Thyroid gland (tissue), 4 donors: ENCODE measurements at regions not wholly inside any gene's neighbourhood (a gene's known extent, or its start where the extent isn't known, plus 50 kb on each side); places are given as distances from the start of the nearest gene placed in this dataset.
"Not testable (repeated sequence)": the region's sequence is repeated elsewhere in the genome, so short reads cannot be mapped to it uniquely, and the experiment has no call there.

Experiments used
- DNase-seq, 2 donors: peaks; one replicate each; pipeline ENCODE4 v3.0.0-alpha.2; 2019
- H3K27ac ChIP-seq, 3 donors: fragments of 200-600 bp; sonication (generic); 1 replicate in 2 of 3; 2 replicates in 1 of 3; pipeline ENCODE4 v1.5.1; 2016 to 2019; ENCODE audit warnings: mild to moderate bottlenecking in 1 of 3, moderate library complexity in 1 of 3
- H3K27me3 ChIP-seq: fragments of 200-600 bp; sonication (generic); one replicate; pipeline ENCODE4 v1.5.1; 2019
- H3K36me3 ChIP-seq, 2 donors: fragments of 200-600 bp; sonication (generic); one replicate each; pipeline ENCODE4 v1.5.1; 2016 to 2019
- H3K4me1 ChIP-seq, 2 donors: fragments of 200-600 bp; sonication (generic); one replicate each; pipeline ENCODE4 v1.5.1; 2017 to 2019
- H3K4me3 ChIP-seq, 3 donors: fragments of 200-600 bp; sonication (generic); replicated peaks in 1 of 3; 1 replicate in 2 of 3; 2 replicates in 1 of 3; pipeline ENCODE4 v1.5.1; 2016; ENCODE audit warnings: mild to moderate bottlenecking in 1 of 3
- H3K9me3 ChIP-seq: fragments of 200-600 bp; sonication (generic); one replicate; pipeline ENCODE4 v1.5.1; 2017
- CTCF ChIP-seq, 6 experiments: fragments of 200-600 bp in 3 of 6; fragments of 450-650 bp in 3 of 6; sonication (generic) in 3 of 6; IDR thresholded peaks; one replicate each; pipeline ENCODE4 v1.5.1; 2016 to 2019; ENCODE audit warnings: antibody characterized with exemption in 6 of 6, mild to moderate bottlenecking in 2 of 6, inconsistent platforms in 1 of 6, moderate library complexity in 1 of 6
- POLR2A ChIP-seq, 2 donors: fragments of 450-650 bp; IDR thresholded peaks; one replicate each; pipeline ENCODE4 v1.6.1; 2017; ENCODE audit warnings: antibody characterized with exemption in 2 of 2, mild to moderate bottlenecking in 2 of 2, moderate library complexity in 1 of 2
- WGBS, 2 donors: methylation state at CpG; one replicate each; pipeline ENCODE4 v1.1.5; 2017; 5-methylcytosine and 5-hydroxymethylcytosine counted together
- intact Hi-C: fragments of 100-400 bp; cut with DNase I; formaldehyde crosslinking; loops from one replicate; pipeline ENCODE4 v1.15.1; 2023

GRCh38 chr20:5667705-5668528, 57.1 kb upstream of the GPCPD1 start:
- no peaks in the 10 kb centered on the region for H3K36me3 ChIP-seq
- H3K9me3 ChIP-seq = no peaks in the 10 kb centered on the region
- DNase-seq = no peak
- H3K27ac ChIP-seq = no peak overlapping the region
- intact Hi-C loops = no loop called here
- no peak overlapping the region for H3K4me3 ChIP-seq
- WGBS, 2 donors = 89 to 90% methylated on average over 4 of the region's 4 CpGs
- H3K27me3 ChIP-seq = no peaks in the 10 kb centered on the region
- peaks cover 0 to 2% of the 10 kb centered on the region in 2 donors for H3K4me1 ChIP-seq
- no peak for TF ChIP-seq CTCF (IDR thresholded peaks at IDR 0.05)
- no peak for TF ChIP-seq POLR2A (IDR thresholded peaks at IDR 0.05)

DNA sequence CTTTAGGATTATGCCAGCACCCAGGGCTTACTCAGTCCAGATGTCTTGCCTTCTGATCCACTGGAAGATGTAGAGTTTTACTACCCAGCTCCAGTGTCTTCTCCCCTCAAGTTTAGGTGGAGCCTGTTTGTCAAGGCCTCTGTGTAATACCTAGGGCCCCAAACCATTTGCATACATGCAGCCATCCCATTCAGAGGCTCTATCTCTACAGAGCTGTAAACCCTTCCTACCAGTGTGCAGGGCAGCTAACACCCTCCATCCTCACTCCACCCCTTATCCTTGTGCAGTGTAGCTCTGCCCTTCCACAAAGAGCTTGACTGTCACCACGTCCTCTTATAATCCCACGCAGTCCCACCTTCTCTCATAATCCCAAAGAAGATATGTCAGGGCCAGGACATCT, 54.6 kb upstream of the GPCPD1 start:
- 96 to 98% methylated on average over 2 of the region's 2 CpGs for WGBS, 2 donors
- no peak overlapping the region for H3K4me3 ChIP-seq
- no peaks in the 10 kb centered on the region for H3K27me3 ChIP-seq
- no peak overlapping the region for H3K27ac ChIP-seq
- intact Hi-C loops = no loop called here
- no peak for TF ChIP-seq POLR2A (IDR thresholded peaks at IDR 0.05)
- peaks cover 2 to 3% of the 10 kb centered on the region in 2 donors for H3K4me1 ChIP-seq
- no peaks in the 10 kb centered on the region for H3K9me3 ChIP-seq
- DNase-seq = no peak
- H3K36me3 ChIP-seq = no peaks in the 10 kb centered on the region

GRCh38 chr20:5663396-5663795, 52.6 kb upstream of the GPCPD1 start:
- 66 to 76% methylated on average over 5 of the region's 5 CpGs for WGBS, 2 donors
- TF ChIP-seq POLR2A (IDR thresholded peaks at IDR 0.05) (no peak), CTCF (IDR thresholded peaks at IDR 0.05) (no peak)
- DNase-seq = no peak
- no peaks in the 10 kb centered on the region for H3K27me3 ChIP-seq
- intact Hi-C loops = no loop called here
- no peak overlapping the region for H3K4me3 ChIP-seq
- H3K9me3 ChIP-seq = no peaks in the 10 kb centered on the region
- H3K4me1 ChIP-seq = peaks cover 19 to 21% of the 10 kb centered on the region in 2 donors
- peak overlapping the region in 1 of 3 donors; percentile 8 for H3K27ac ChIP-seq
- H3K36me3 ChIP-seq = no peaks in the 10 kb centered on the region

GRCh38 chr20:5662769-5663168, 52.0 kb upstream of the GPCPD1 start:
- H3K4me1 ChIP-seq = peaks cover 25 to 28% of the 10 kb centered on the region in 2 donors
- no peaks in the 10 kb centered on the region for H3K27me3 ChIP-seq
- no peak overlapping the region for H3K4me3 ChIP-seq
- no peak for DNase-seq
- H3K27ac ChIP-seq = peak overlapping the region in 1 of 3 donors; percentile 8
- 79% methylated on average over 2 of the region's 2 CpGs for WGBS, 2 donors
- intact Hi-C loops = no loop called here
- H3K36me3 ChIP-seq = no peaks in the 10 kb centered on the region
- TF ChIP-seq POLR2A (IDR thresholded peaks at IDR 0.05) = no peak
- no peak for TF ChIP-seq CTCF (IDR thresholded peaks at IDR 0.05)
- H3K9me3 ChIP-seq = no peaks in the 10 kb centered on the region

- H3K36me3 ChIP-seq, DNase-seq, H3K27me3 ChIP-seq, H3K9me3 ChIP-seq, H3K4me3 ChIP-seq, intact Hi-C loops: not testable (repeated sequence)
- Histone ChIP-seq H3K27ac (peak overlapping the region in 1 of 3 donors; percentile 85), H3K4me1 (peaks cover 36 to 43% of the 10 kb centered on the region in 2 donors)
- 93 to 97% methylated on average over 8 of the region's 8 CpGs for WGBS, 2 donors
Observed at GRCh38 chr20:5660756-5661155, 50.0 kb upstream of the GPCPD1 start.
